ENCODE measurements at regions not wholly inside any gene's neighbourhood (a gene's known extent, or its start where the extent isn't known, plus 50 kb on each side); places are given as distances from the start of the nearest gene placed in this dataset.

DNA sequence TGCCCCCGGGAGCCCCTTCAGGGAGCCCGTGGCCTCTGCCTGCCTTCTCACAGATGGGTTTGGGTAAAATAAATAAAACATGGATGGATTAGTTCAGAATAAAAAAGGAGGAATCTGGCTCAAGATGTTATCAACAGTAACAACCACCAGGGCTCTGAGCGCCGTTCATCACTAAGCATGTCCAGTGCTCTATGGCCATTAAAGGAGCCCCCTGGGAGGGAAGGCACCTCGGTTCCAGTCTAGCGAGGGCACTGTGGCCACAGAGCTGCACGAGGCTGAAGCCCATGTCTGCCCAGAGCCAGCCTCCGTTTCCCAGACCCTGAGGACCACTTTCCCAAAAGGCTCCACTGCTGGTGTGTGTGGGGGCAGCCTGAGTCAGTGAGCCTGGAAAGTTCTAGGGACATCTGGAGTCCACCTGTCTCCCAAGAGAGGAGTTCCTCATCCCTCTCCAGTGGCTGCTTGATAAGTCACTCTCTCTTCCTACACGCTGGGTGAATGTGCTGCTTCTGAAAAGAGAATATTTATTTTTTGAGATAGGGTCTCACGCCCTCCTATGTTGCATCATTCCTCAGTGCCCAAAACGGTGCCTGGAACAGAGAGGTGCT lies 614.6 kb downstream of the TBC1D22A start:
- no peak for DNase-seq

DNA sequence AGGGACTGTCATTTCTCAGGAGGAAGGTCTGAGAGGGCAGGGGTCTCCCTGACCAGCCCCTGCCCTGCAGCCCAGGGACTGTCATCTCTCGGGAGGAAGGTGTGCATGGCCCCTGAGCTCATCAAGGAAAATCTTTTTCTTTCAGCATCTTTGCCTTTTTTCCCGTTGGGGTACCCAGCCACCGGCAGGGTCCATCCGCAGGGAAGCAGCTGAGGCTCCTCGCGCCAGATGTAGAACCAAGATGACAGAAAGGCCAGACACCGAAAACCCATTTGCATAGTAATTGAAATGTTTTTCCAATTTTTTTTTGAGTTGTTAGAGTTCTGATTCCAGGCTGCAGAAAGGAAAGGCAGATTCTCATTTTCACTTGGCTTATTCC lies 613.9 kb downstream of the TBC1D22A start:
- no peak for DNase-seq

DNA sequence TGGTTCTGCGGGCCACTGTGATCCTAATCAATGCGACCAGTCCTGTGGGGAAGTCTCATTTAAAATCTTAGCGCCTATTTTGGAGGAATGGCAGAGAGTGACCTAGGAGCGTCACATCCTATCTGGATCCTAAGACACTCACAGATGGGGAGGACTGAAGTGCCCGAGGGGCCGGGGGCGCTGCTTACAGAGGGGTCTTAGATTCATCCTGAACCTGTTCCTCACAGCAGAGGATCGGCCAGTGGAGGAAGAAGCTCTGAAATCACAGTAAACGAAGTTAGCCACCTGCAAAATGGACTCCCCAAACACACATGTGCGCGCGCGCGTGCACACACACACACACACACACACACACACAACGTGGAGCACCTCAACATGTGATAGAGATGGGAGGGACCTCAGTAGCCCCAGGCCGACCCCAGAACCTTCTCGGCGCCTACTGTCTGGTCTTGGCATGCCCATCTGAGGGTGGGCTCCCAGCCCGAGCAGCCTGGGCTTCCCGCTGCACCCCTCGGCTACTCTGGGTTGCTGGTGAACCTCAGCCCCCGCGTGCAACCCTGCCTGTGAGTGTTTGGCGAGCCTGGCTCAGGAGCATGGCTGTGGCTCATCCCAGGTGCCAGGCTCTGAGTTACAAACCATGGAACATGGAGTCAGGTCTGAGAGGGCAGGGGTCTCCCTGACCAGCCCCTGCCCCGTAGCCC lies 613.3 kb downstream of the TBC1D22A start:
- DNase-seq = no peak

DNA sequence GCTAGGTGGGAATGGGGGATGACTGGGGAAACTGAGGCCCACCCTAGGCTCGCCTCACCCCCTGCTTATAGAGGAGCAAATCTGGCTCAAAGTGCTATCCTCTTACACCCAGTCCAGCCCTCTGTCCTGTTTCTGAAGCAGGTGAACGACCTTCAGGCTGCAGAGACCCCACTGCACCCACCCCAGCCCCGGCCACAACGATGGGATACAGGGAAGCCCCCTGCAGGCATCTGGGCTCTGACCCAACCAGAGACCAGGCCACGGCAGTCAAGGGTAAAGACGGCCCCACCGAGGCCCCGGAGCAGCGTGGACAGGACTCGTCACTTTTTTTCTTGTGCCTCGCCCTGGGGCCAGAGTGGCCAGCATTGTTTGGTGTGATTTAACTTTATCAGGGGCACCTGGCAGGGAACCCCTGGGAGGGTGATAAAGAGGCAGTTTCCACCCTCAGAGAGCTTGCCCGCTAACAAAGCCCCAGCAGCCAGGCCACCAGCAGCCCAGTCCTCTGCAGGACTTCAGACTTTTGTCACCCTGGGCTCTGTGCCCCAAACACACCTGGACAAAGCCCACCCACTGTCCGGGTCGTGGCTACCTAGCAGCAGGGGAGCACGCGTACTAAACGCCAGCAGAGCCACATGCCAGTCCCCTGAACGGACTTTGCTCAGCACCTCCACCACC lies 612.6 kb downstream of the TBC1D22A start:
- DNase-seq = no peak

DNA sequence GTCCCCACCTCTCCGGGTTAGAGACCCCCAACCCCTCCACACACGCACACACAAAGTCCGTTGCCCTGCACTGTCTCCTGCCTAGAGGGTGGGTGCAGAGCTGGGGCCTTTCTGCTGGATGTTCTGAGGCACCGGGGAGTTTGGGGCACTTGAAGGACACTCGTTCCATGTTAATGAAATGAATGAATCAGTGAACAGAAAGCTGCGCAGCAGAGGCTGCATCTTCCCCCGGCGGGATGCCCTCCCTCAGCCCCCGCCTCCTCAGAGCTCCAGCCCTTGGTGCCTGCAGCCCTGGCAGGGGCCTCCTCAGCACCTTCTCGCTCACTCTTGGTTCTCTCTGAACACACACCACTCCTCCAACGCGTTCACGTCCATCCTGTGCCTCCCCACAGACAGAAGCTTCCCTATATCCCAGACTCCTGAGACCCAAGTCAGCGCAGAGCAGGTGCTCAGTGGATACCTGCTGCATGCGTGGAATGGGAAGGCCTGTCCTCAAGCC lies 611.9 kb downstream of the TBC1D22A start:
- no peak for DNase-seq

DNA sequence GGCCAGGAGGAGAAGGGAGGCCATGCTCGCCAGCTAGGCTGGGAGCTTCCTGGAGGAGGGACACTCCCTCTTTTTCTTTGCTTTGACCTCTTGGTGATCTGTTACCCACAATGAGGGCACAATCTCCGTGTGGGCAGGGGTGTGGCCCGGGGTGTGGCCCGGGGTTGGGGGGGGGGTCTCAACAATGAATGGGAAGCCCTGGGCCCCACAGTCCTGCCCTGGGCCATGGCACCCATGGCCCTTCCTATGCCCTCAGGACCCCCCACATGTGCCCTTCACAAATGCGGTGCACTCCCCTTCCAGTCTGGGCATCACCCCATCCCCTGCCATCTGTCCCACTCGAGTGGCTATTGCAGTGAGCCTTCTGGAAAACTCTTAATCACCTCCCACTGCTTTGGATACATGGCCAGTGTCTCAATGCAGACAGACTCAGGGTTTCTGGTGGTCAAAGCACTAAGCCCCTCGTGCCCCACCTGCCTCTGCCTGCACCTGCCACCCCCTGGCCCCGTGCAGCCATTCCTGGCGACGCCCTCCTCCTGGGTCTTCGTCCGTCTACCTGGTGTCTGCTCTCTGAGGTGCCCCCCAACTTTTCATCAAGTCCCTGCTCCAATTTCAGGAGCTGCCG lies 611.3 kb downstream of the TBC1D22A start:
- no peak for DNase-seq

DNA sequence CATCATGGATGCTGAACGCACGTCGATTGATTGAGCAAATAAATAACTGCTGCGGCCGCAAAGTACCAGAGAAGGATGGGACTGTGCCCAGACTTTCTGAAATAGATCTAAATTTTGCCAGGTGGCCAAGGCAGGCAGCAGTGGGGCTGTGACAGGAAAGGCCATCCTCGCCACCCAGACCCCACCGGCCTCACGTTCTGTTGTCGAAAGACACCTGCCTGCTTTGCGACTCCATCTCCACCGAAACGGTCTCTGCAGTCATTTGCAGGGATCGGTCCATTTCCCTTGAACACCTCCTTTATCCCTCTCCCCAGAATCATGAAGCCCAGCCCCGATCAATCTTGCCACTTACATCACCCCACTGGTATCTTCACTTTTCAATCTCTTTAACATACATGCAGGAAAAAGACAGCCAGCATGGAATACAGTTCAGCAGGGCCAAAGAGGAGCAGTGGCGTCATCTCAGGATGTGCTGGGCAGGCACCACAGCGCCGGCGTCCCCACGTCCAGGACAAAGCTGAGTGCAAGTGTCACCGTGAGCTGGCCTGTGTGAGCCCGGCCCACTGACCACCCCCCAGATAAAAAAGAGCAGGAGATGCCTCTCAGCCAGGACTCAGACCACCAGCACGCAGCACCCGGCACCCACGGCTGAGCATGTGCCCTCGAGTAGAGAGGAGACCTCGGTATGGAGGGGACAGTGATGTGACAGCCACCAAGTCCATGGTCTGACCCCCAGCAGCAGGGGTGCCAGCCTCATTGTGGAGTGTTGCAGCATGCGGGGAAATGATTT lies 610.3 kb downstream of the TBC1D22A start:
- DNase-seq = no peak

DNA sequence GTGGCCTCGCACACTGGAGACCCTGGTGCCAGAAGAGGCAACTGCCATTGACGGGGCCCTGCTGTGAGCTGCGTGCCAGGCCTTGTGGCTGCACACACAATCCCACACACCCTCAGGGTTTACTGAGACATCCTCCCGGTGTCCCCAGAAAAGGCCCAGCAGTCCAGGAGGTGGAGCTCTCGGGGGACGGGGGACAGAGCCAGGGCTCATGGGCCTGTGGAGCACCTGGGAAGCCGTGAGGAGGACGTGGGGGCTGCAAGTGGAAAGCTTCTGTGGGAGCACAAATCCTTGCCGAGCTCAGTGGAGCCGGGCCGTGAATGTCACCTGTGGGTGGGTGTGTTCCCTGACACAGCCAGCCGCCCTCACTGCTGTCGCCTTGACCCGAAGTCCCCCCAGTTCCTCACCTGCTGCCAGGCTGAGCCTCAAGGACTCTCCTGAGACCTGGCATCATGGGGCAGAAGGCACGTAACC lies 609.7 kb downstream of the TBC1D22A start:
- no peak for DNase-seq

DNA sequence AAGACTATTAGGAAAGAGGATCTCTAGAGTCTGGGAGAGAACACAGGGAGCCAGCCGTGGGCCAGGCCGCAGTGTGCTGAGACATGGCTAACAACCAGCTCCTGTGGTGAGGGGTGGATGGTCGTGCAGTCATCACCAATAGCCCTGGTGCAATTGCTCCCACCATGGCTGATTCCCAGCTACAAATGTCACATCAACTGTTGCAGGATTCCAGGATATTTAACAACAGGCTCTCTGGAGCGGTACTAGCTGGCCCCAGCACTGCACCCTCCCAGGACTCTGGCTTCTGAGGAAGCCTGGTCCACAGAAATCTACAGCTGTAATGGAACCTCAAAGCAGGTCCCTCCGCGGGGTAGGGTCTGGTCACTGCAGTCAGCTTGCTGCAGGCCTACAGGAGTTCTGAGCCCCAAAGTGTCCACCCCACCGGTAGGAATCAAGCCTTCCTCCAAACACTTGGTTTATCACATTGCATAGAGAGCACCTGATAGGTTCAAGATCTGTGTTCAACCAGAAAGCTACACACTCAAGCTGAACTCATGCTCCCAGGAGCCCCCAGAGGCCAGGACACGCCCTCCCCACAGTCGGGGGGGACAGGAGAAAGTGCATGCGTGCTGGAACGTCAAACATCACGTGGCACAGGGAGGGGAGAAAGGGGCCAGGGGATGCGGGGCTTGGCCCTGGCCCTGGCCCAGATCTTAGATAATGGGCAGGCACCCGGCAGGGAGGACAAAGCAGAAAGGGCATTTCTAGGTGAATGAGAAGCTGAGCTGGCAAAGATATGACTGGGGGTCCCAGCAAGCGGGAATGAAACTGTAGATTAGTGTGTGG lies 609.0 kb downstream of the TBC1D22A start:
- no peak for DNase-seq

DNA sequence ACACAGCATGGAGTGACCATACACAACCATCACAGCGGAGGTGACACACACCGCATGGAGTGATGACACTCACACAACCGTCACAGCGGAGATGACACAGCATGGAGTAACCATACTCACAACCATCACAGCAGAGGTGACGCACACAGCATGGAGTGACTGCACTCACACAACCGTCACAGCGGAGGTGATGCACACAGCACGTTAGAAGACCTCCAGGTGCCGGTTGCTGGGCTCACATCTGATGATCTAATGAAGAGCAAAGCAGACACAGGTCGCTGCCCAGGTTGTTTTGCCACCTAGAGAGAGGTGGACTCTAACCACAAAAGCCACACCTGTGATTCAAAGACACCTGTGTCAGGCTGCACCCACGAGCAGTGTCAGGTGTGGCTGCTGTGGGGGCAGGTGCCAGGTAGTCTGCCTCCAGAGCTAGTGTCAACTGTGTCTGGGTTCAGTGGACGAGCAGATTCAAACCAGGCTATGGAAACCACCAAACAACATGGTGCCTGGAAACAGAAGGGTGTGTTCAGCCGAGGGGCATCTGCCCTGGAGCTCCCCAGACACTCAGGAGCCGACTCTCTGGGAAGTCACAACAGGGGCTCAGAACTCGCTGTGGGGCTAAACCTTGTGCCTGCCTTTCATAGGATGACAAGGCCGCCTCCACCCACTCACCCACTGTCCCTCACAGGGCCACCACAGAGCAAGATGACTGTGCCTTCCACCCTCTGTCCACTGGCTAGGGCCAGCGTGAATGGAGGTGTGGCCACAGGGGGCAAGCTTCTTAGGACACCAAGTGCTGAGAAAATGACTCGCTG lies 608.2 kb downstream of the TBC1D22A start:
- no peak for DNase-seq

DNA sequence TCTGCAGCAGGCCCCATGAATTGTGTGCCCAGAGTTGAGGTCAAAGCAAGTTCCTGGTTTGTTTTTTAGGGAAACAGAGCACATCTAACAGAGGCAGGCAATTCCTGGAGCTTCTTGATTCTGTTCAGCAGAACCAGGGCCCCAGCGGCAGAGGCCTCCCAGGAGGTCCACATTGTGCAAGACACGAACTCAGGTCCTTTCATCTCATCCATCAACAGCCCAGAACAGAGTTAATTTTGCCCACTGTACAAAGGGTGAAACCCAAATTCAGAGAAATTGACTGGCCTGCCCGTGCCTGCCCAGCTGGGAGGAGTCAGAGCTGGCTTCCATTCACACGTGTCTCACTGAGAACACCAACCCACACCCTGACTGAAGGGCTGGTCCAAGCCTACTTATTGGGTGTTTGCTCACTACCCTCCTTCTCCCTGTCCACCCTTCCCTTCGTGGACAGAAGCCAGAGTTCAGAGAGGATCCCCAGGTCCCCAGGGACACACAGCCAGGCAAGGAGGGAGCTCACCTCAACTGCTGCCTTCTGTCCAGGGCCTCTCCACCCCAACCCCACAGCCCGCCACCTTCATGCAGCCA lies 607.1 kb downstream of the TBC1D22A start:
- DNase-seq = no peak

DNA sequence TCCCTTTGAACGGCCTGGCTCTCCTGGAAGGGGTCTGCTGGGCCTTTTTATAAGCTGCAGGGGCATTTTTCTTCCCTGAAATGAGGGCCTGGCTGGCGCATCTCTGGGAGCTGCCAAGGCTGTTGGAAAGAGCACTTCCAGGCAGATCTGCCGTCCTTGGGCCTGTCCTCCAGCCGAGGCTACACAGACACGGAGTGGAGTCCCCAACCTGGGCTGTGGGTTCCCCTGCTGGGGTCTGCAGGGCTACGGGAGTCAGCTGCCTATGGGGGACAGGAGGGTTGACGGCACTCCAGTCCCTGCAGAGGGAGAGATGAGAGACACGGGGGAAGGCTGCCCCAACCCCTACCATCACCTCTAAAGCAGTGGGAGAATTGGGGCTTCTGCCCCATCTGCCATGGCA lies 606.6 kb downstream of the TBC1D22A start:
- no peak for DNase-seq

DNA sequence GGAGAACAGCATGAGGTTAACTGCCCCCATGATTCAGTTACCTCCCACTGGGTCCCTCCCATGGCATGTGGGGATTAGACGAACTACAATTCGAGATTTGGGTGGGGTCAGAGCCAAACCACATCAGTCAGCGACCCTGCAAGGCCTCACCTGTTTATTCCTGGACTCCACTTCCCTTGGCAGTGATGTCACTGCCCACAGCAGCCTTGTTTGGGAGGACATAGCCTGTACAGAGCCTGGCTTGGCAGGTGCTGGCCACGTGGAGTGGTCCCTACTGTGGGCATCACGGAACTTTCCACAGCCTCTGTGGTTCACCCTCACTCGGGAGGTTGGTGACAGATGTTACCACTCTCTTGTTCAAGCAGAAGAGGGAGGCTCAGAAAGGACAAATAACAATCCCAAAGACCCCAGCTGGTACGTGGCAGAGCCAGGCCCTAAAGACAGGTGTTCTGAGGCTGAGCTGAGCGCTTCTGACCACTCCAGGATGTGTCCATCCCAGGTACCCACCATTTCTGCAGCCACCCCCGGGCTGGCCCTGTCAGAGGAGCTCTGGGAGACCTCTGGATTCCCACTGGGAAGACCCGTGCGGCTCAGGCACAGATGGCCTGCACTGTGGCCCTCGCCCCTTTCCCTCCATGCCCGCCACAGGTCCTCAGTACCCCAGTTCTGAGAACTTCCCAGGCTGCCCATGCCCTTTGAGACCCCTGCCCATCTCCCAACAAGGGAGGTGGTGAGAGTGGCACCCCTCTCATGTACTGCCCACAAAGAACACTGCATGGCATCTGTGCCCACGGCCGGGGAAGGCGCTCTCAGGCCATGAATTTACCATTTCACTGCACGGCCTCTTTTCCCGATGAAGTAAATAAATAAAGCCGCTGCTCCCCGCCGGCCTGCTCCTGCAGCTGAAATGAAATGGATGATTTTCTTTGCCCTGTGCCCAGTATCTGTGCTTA lies 605.8 kb downstream of the TBC1D22A start:
- no peak for DNase-seq

DNA sequence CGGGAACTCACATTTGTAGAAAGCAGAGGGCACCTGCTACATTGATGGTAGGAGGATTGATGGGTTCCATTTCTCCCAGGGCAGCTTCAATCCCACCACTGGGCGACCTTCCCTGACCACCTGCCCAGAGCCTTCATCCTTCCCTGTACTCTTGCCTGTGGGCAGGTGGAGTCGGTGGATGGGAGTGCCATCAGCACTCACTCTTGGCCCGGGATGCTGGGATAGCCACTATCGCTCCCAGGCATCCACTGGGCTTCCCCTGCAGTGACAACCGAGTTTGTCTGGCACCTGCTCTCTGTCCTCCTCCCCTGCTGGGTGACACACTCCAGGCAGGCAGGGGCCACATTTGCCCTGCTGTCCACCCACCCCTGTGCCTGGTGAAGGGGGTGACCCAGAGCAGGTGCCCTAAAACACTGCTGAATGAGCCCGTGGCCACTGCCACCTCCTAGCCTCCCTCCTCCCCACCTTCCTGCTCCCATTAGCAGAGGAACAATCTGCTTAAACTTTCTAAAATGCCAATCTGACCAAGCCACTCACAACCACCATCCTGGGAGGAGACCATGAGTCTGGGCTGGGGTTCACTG lies 604.7 kb downstream of the TBC1D22A start:
- DNase-seq = no peak

DNA sequence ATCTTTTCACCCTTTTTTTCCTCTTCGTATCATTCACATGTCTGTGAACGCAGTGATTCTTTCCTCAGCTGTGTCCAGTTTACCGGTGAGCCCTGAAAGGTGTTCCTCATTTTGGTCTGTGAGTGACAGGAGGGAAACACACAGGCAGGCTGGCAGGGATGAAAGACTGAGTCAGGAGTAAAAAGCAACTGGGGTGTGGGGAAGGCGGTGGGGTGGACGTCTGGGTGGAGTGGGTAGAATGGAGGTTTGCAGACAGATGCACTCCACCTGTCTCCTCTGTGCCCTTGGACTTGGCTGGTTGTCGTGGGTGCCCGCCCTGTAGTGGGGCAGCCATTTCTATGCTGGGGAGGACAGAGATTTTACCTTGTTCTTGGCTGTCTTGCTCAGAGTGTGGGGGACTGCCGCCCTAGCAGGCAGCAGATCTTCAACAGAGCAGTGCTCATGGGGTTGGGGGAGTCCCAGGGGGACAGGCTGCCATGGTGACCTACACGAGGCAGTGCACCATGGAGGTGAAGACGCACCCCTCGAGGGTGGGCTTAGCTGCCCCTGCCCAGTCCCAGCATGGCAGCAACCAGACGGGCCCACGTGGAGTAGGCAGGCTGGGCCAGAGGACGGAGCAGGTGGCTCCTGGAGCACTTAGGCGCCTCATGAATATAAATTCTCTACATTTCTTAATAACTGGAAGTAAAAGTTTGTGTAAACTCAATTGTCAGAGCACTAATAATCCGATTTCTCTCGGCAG lies 603.7 kb downstream of the TBC1D22A start:
- DNase-seq = no peak

DNA sequence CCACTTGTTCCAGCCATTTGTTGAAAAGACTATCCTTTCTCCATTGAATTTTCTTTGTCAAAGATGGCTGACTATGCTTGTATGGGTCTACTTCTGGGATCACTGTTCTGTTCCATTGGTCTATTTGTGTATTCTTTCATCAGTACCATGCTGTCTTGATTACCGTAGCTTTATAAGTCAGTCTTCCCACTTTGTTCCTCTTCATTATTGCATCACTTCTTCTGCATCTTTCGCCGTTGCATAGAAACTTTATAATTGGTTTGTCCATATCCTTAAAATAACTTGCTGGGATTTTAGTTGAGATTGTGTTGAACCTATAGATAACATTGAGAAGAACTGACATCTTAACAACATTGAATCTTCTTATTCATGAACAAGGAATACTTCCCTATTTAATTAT lies 598.8 kb downstream of the TBC1D22A start:
- DNase-seq = no peak

DNA sequence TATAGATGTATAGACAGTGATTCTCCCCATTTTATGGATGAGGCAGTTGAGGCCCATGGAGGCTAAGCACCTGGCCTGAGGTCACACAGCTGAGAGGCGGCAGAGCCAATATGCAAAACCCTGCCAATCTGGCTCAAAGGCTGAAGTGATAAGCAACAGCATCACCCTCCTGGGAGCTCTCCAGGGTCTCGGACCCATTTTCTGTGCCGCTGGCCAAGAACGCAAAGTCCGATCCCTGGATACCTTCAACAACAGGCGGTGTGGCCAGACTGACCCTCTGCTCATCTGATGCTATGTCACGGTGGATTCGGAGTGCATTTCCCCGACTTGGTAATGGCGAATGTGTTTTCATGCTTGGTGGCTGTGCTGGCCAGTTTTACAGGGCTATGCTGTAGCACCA lies 595.0 kb downstream of the TBC1D22A start:
- DNase-seq = no peak

DNA sequence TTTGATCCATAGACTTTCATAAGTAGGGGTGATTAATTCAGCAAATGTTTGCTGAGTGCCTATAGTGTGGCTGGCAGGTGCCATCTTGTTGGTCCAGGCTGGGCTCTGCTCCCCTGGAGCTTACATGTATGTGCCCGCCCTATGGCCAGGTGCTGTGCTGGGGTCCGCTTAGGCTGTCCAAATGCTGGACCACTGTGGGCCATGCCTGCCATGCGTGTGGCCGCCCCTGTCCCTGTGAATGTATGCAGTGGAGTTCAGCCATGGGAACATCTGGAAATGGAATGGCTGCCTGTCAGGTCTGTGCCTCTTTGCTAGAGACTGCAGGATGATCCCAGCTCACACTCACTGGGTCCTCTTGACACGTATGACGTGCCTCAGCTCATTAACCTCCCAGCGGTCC lies 594.6 kb downstream of the TBC1D22A start:
- no peak for DNase-seq

All from NCI-H1417 treated with DMSO at 0.1 percent for 48 hours (cell line).